A673 (cell line): ENCODE measurements at regions not wholly inside any gene's neighbourhood (a gene's known extent, or its start where the extent isn't known, plus 50 kb on each side); places are given as distances from the start of the nearest gene placed in this dataset.

Source experiments
- BruUV-seq: library from RNA; stranded (reverse); fragments of 400-500 nt; replicated peaks from 2 replicates; lab custom pipeline; 2021; lab: Mats Ljungman, UMichigan
- CTCF ChIA-PET: fragments of 300-600 bp; sonication (Branson Sonifier 250); formaldehyde crosslinking; loops from one replicate; lab custom pipeline; 2022; ENCODE audit warnings: antibody characterized with exemption; lab: Charles Lee
- POLR2A ChIA-PET: fragments of 300-600 bp; sonication (Branson Sonifier 250); formaldehyde crosslinking; loops from one replicate; lab custom pipeline; 2022; ENCODE audit warnings: antibody characterized with exemption; ENCODE audit not compliant: low non-redundant PET; lab: Charles Lee
- DNase-seq: peaks from one replicate; pipeline ENCODE4 v3.0.0-alpha.2; 2015; ENCODE audit warnings: low spot score
- H3K27ac ChIP-seq: fragments of 200-600 bp; sonication (generic); 2 replicates; pipeline ENCODE4 v1.5.1; 2016; ENCODE audit warnings: mixed run types, low read depth, mild to moderate bottlenecking, mixed read lengths, antibody characterized with exemption, low read length; ENCODE audit not compliant: poor library complexity, severe bottlenecking
- H3K27me3 ChIP-seq: fragments of 200-600 bp; sonication (generic); replicated peaks from 2 replicates; pipeline ENCODE4 v1.6.1; 2017; ENCODE audit warnings: mixed run types, low read depth, mild to moderate bottlenecking, mixed read lengths, antibody characterized with exemption, low read length; ENCODE audit not compliant: insufficient read depth, poor library complexity
- H3K36me3 ChIP-seq: fragments of 200-600 bp; sonication (generic); 2 replicates; pipeline ENCODE4 v1.6.1; 2016; ENCODE audit warnings: mixed run types, mild to moderate bottlenecking, mixed read lengths, antibody characterized with exemption, low read length; ENCODE audit not compliant: insufficient read depth, poor library complexity, severe bottlenecking
- H3K4me1 ChIP-seq: fragments of 200-600 bp; sonication (generic); 2 replicates; pipeline ENCODE4 v1.6.1; 2017; ENCODE audit warnings: mixed run types, mild to moderate bottlenecking, mixed read lengths, antibody characterized with exemption, low read length; ENCODE audit not compliant: insufficient read depth, poor library complexity, severe bottlenecking
- H3K4me3 ChIP-seq: fragments of 200-600 bp; sonication (generic); 2 replicates; pipeline ENCODE4 v1.5.1; 2016; ENCODE audit warnings: low read depth, mixed run types, mild to moderate bottlenecking, mixed read lengths, low read length; ENCODE audit not compliant: poor library complexity, severe bottlenecking
- H3K9me3 ChIP-seq: fragments of 200-600 bp; sonication (generic); 2 replicates; pipeline ENCODE4 v1.6.1; 2016; ENCODE audit warnings: mixed run types, low read depth, mild to moderate bottlenecking, mixed read lengths, antibody characterized with exemption, low read length; ENCODE audit not compliant: poor library complexity, severe bottlenecking
- CTCF ChIP-seq: fragments of 300-800, 200-600 bp; sonication (generic); conservative IDR thresholded peaks from 2 replicates; pipeline ENCODE4 v1.5.1; 2017; ENCODE audit warnings: low read depth, mild to moderate bottlenecking, antibody characterized with exemption, low read length, moderate library complexity, mixed read lengths
- EZH2 ChIP-seq: fragments of 200-600 bp; sonication (generic); IDR thresholded peaks from 2 replicates; pipeline ENCODE4 v1.6.1; 2017; ENCODE audit warnings: borderline replicate concordance, low read depth, mild to moderate bottlenecking, mixed read lengths, antibody characterized with exemption, low read length; ENCODE audit not compliant: poor library complexity, severe bottlenecking
- intact Hi-C: fragments of 100-400 bp; cut with micrococcal nuclease; formaldehyde crosslinking; loops from one replicate; pipeline ENCODE4 v1.10.0; 2022; ENCODE audit not compliant: unreplicated experiment

- Histone ChIP-seq H3K4me3 (no peak overlapping the region), H3K9me3 (no peaks in the 10 kb centered on the region), H3K36me3 (no peaks in the 10 kb centered on the region), H3K27ac (no peak overlapping the region), H3K4me1 (no peaks in the 10 kb centered on the region), H3K27me3 (no peaks in the 10 kb centered on the region)
- intact Hi-C loops: no loop called here
- BruUV-seq: no TSS peak
- POLR2A ChIA-PET: no interaction called here
- TF ChIP-seq EZH2 (no peak), CTCF (no peak)
- CTCF ChIA-PET: no interaction called here
- DNase-seq: no peak
Observed at GRCh38 chr11:82671451-82671850, 62.2 kb downstream of the FAM181B start.

- no peak overlapping the region for H3K27ac ChIP-seq
- CTCF ChIA-PET: no interaction called here
- BruUV-seq: no TSS peak
- intact Hi-C loops: no loop called here
- H3K4me3 ChIP-seq: no peak overlapping the region
- DNase-seq: no peak
- POLR2A ChIA-PET: no interaction called here
- H3K9me3 ChIP-seq: no peaks in the 10 kb centered on the region
- H3K27me3 ChIP-seq: no peaks in the 10 kb centered on the region
- no peak for TF ChIP-seq EZH2
- no peaks in the 10 kb centered on the region for H3K4me1 ChIP-seq
- no peaks in the 10 kb centered on the region for H3K36me3 ChIP-seq
Observed at GRCh38 chr11:82663535-82663934, 70.1 kb downstream of the FAM181B start.

GRCh38 chr11:82653752-82654151 lies 79.9 kb downstream of the FAM181B start:
- no peak for DNase-seq
- Histone ChIP-seq H3K4me3 (no peak overlapping the region), H3K9me3 (no peaks in the 10 kb centered on the region), H3K27ac (no peak overlapping the region), H3K4me1 (peaks cover 6% of the 10 kb centered on the region), H3K36me3 (no peaks in the 10 kb centered on the region), H3K27me3 (no peaks in the 10 kb centered on the region)
- BruUV-seq: no TSS peak
- ChIA-PET POLR2A (no interaction called here), CTCF (no interaction called here)
- intact Hi-C loops: no loop called here
- no peak for TF ChIP-seq EZH2
- no peak for TF ChIP-seq CTCF

- no TSS peak for BruUV-seq
- H3K4me1 ChIP-seq: no peaks in the 10 kb centered on the region
- H3K9me3 ChIP-seq: no peaks in the 10 kb centered on the region
- ChIA-PET POLR2A (no interaction called here), CTCF (no interaction called here)
- no peak overlapping the region for H3K4me3 ChIP-seq
- peaks cover 18% of the 10 kb centered on the region for H3K27me3 ChIP-seq
- TF ChIP-seq EZH2 (no peak), CTCF (no peak)
- intact Hi-C loops: no loop called here
- H3K27ac ChIP-seq: no peak overlapping the region
- DNase-seq: no peak
- no peaks in the 10 kb centered on the region for H3K36me3 ChIP-seq
Observed at GRCh38 chr11:82639251-82639650, 94.4 kb downstream of the FAM181B start.
